GM12891 (cell line): ENCODE measurements at regions not wholly inside any gene's neighbourhood (a gene's known extent, or its start where the extent isn't known, plus 50 kb on each side); places are given as distances from the start of the nearest gene placed in this dataset.

Source experiments
- PAX5 ChIP-seq: IDR thresholded peaks from 2 replicates; pipeline ENCODE4 v1.6.1; 2011; ENCODE audit warnings: low read length, moderate library complexity, mild to moderate bottlenecking; ENCODE audit not compliant: insufficient read depth, severe bottlenecking
- POLR2A ChIP-seq: IDR thresholded peaks from 2 replicates; pipeline ENCODE4 v1.6.1; 2011; ENCODE audit warnings: low read depth, low read length, control low read depth
- POLR2AphosphoS5 ChIP-seq: IDR thresholded peaks from 2 replicates; pipeline ENCODE4 v1.6.1; 2011; ENCODE audit warnings: low read depth, low read length, control low read depth
- POU2F2 ChIP-seq: IDR thresholded peaks from 2 replicates; pipeline ENCODE4 v1.6.1; 2011; ENCODE audit warnings: low read depth, mild to moderate bottlenecking, control low read depth, low read length, moderate library complexity
- TAF1 ChIP-seq: IDR thresholded peaks from 2 replicates; pipeline ENCODE4 v1.6.1; 2011; ENCODE audit warnings: low read depth, low read length, control low read depth

DNA sequence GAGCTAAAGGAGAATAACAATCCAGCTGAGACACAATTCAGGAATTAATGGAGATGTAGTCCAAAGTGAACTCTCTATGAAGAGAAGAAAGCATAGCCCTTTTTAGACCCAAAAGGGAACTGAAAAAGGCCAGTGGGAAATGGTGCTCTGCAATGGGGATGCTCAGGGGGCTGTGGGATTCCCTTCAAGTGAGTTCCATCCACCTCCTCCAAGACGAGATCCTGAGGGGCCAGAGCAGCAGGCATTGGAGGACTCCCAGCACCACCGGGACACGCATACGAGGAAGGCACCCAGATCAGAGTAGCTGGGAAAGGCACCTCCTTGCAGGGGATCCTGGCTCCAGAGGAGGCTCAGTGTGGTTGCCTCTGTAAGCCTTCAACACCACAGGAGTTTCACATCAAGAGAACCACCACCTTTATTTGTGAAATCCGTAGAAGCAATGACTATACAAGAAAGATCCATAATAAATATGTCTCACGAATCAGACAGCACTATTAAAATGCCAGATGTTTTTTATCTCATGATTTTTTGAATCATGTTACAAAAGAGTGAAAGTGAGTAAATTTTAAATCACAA is 288.2 kb downstream of the MED10 start:
- TF ChIP-seq POLR2AphosphoS5 (no peak), PAX5 (no peak), POLR2A (no peak), TAF1 (no peak), POU2F2 (no peak)
